ENCODE measurements at regions not wholly inside any gene's neighbourhood (a gene's known extent, or its start where the extent isn't known, plus 50 kb on each side); places are given as distances from the start of the nearest gene placed in this dataset.

DNA sequence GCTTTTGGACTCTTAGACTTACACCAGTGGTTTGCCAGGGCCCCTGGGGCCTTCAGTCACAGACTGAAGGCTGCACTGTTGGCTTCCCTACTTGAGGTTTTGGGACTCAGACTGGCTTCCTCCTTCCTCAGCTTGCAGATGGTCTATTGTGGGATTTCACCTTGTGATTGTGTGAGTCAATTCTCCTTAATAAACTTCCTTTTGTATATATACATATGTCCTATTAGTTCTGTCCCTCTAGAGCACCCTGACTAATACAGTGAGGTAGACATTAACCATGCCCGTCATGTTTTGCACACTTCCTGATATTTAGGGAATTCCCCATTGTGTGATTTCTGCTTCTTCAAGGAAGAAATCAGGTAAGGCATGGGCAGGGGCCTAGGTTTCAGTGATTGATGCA, 147.8 kb upstream of the CA10 start:
- DNase-seq, result no peak

DNA sequence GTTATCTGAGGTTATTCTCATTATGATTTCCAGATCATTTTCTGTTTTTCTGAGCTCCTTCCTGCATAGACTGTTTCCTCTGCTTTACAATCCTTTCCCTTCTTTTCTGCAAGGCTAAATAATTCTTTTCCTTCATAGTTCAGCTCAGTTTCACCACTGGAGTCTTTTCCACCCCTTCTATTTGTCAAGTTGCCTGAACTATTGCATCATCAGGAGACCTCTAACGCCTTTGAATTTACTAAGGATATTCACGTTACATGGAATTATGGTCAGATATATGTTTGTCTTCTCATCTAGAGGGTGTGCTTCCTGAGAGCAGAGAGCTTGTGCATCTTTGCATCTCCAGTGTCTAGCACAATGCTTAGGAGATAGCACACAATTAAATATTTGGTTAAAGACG, 140.4 kb upstream of the CA10 start:
- DNase-seq, result no peak

DNA sequence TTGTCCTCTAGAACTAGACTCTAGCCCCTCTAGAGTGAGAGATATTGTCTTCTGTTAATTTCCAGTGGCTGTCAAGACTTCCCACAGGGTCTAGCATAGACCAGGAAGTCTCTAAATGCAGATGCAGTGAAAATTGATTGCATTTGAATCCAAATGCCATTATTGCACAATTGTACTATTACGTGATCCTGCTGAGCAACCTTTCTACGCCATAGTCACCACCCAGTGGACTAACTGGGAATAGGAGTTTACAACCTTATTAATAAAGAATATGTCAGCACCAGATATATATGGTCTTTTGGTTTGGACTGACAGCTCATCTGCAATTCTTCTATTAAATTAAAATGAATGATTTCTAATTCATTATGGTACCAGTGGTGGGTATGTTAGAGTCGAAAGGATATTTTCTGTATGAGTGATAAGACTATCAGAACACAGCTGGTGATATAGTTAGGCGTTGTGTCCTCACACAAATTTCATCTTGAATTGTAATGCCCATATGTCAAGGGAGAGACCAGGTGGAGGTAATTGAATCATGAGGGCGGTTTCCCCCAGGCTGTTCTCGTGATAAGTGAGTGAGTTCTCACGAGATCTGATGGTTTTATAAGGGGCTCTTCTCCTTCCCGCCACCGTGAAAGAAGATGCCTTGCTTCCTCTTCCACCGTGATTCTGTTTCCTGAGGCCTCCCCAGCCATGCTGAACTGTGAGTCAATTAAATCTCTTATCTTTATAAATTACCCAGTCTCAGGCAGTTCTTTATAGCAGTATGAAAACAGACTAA, 138.9 kb upstream of the CA10 start:
- no peak for DNase-seq

- no peak for DNase-seq
These were observed 135.8 kb upstream of the CA10 start for GRCh38 chr17:52294301-52294700.

DNA sequence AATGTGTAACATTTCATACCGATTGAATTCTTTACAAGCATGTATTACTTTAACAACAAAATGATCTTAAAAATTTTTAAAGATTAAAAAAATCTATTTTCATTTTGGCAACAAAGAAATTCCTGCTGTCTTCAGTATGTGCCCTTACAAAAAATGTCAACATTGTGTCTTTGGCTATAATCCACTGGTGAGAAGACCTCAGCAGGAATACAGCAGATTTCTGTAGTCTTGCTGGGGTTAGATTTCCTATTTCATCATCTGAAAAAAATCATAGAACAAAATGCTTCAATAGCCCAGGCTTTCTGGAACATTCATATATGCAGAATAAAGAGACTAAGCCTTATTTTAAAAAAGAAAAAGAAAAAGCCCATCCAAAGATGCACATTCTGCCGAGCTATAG, 129.1 kb upstream of the CA10 start:
- DNase-seq, result no peak

GRCh38 chr17:52283872-52284271, 125.4 kb upstream of the CA10 start:
- no peak for DNase-seq

DNA sequence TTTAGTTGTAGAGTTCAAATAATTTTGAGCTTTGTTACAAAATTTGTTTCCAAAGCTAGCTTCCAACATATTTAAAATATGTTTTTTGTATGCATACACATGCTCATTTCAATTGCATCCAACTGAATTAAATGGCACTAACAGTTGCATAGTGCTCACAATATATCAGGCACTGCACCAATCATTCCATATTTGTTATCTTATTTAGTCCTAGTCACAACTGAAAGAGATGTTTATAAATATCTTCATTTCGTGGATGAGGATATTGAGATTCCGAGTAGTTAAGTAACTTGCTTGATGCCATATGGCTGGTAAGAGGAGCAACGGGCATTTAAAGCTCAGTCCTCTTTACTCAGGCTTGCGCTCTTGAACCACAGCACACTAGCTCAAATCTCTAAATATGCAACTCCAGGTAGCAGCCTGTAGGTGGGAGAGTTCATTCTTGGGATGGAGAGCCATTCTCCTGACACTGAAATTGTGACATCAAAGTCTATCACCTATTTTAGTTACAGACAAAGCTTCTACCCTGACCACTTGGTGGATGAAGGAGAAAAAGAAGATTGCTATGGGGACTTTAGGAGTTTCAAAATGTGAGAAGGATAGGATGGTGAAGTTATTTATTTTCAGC, 118.0 kb upstream of the CA10 start:
- no peak for DNase-seq

- no peak for DNase-seq
These were observed 113.3 kb upstream of the CA10 start for GRCh38 chr17:52271781-52272180.

DNA sequence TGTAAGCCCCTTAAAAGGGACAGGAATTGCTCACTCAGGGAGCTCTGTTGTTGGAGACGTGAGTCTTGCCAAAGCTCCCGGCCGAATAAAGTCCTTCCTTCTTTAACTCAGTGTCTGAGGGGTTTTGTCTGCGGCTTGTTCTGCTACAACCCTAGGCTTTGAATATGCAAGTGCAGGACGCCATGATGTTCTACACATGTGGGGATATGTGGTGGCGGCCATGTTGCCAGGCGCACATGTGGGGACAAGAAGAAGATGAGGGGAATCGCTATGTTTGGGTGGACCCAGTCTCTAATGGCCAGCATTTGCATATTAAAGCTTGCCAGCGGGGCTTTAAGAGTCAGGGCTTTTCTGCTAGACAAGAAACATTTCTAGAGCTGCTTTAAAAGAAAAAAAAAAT, 96.8 kb upstream of the CA10 start:
- DNase-seq, result no peak

DNA sequence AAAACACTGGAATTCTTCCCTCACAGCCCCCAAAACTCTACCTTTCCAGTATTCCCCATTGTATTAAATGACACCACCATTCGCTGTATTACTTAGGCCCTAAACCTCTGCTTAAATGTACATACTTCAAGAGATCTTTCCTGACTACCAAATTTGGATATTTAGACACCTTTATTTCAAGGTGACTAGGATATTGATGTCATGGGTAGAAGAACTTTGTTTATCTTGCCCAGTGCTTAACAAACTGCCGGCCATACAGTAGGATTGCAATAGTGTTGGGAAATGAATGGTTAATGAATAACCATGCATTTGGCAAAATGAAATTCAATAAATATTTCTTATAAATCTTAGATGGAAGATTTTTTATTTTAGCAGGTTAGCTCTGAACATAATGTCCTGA, 86.2 kb upstream of the CA10 start:
- no peak for DNase-seq

DNA sequence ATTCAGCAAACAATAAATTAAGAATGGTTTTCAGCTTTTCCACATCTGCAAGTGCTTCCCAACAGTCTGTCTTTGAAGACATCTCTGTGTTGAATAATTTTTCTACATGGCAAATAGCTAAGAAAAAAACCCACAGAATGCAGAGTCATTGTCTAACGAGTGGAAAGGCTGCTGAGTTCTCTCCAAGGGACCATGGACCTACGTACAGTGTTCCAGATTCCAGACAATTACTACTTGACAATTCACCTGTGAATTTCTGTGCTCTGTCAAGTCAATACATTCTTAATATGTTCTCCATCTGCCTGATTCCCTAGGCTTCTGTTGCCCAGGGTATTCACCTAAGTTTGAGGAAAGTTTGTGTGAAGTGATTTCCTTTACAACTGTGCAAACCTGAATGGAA, 83.8 kb upstream of the CA10 start:
- no peak for DNase-seq

DNA sequence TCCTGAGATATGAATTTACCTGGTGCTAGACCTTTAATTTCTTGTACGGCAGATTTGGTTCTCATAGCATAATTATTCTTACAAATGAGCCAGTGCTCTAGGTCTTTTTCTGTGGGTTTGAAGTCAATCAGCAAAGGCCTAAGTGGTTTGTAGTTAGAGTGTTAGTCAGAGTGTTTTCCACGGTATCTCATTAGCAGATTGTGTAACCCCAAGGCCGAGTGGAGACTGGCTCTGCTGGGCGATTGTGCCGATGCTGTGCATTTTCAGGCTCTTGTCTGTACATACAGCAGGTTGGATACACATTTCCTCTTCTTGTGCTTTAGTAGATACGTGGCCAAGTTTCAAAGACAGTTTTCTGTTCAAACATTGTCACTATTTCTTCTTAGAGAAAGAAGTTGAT, 78.6 kb upstream of the CA10 start:
- DNase-seq, result no peak

DNA sequence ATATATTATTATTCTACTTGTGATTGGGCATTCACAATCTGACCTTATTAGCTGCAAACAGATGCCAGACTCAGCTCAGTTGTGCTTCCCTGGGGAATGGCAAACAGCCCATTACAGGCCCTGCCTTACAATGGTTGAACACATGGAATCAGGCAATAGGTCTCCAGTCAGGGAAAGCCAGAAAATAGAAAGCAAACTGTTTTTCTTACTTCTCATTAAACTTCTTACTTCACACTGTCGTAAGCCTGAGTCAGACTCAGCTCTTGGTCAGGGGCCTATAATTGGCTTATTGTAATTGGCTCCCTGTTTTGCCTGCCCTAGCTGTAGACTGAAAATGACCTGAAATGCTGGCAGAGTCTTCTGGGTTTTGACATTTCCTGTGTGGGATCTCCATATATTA, 77.0 kb upstream of the CA10 start:
- DNase-seq, result no peak

- no peak for DNase-seq
These were observed 75.1 kb upstream of the CA10 start for GRCh38 chr17:52233632-52234031.

- DNase-seq, result no peak
These were observed 74.7 kb upstream of the CA10 start for GRCh38 chr17:52233176-52233575.

DNA sequence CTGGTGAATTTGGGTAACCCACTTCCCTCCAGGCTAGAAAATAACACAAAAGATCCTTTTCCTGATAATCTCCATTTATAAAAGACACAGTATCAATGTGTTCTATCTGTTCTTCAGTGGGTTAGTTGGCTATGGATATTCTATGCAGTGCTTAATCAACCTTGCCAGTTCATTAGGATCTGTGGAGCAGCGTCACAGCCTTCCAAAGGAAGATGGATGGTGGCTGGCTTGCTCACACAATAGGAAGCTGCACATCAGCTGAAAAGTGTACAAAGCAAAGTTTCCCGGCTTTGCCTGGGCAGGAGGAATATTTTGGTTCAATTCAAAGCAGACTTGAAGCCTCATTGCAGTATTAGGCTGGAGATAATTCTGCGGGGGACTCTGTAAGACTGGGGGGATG, 70.3 kb upstream of the CA10 start:
- DNase-seq, result no peak

DNA sequence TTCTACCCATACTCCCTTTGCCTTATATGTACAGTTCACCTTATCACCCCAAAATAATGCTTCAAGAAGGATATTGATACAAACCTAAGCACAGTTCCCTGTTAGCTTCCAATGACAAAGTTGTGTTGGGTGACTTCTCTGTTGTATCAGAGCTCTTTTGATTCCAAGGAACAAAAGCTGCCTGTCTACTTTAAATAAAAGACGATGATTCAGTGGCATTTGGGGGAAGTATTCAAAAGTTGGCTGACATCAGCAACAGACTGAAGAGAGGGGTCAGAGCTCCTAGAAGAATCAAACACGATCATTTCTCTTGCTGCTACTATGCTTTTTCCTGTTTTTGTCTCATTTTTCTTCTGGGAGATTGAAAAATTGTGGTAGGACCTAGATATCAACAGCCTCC, 69.4 kb upstream of the CA10 start:
- DNase-seq, result no peak

GRCh38 chr17:52213451-52213850, 54.9 kb upstream of the CA10 start:
- DNase-seq, result no peak

DNA sequence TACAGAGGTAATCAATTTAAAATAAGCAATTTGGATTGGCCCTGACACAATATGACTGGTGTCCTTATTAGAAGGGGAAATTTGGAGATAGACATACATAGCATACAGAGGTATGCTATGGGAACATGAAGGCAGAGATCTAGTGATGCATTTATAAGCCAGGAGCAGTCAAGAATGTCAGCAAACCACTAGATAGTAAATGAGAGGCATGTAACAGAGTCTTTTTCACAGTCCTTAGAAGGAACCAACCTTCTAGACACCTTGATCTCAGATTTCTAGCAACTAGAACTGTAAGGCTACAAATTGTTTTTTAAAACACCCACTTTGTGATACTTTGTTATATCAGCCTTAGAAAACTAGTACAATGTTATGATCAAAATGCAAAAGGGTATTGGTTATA, 54.3 kb upstream of the CA10 start:
- no peak for DNase-seq

DNA sequence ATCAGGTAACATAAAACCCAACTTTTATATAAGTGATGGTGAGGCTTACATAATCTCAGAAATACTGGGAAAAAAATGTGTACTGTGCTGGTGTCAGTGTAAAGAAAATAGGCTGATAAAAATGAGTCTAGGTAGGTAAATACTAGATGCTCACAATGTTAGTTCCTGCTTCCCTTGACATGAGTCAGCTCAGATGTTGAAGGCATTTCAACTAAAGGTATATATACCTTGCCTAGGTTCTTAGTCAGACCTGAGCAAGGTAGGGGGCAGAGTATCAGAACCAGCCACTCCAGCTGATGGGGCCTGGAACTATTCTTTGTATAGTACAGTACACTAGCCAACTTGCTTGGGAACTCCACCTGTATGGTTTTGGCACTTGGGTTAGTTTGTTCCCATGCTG, 51.0 kb upstream of the CA10 start:
- DNase-seq, result no peak

Measured in activated CD4-positive, alpha-beta T cell treated with anti-CD3 and anti-CD28 coated beads for 48 hours (primary cell).